Trophoblast cell (in vitro differentiated cells and primary cell): ENCODE measurements at regions not wholly inside any gene's neighbourhood (a gene's known extent, or its start where the extent isn't known, plus 50 kb on each side); places are given as distances from the start of the nearest gene placed in this dataset.
"Not testable (repeated sequence)": the region's sequence is repeated elsewhere in the genome, so short reads cannot be mapped to it uniquely, and the experiment has no call there.

Source experiments
- DNase-seq, 2 donors: peaks; one replicate each; pipeline ENCODE4 v3.0.0-alpha.2; 2016
- H2AFZ ChIP-seq: 2 replicates; pipeline ENCODE4 v1.6.1; 2013; ENCODE audit warnings: low read length, moderate library complexity, mild to moderate bottlenecking; ENCODE audit not compliant: insufficient read depth, poor library complexity
- H2AK5ac ChIP-seq: 2 replicates; pipeline ENCODE4 v1.6.1; 2013; ENCODE audit warnings: mild to moderate bottlenecking, low read length
- H2BK120ac ChIP-seq: 2 replicates; pipeline ENCODE4 v1.6.1; 2013; ENCODE audit warnings: low read length, mild to moderate bottlenecking, moderate library complexity; ENCODE audit not compliant: insufficient read depth, poor library complexity
- H2BK12ac ChIP-seq: 2 replicates; pipeline ENCODE4 v1.6.1; 2013; ENCODE audit warnings: mild to moderate bottlenecking, low read length, moderate library complexity
- H2BK5ac ChIP-seq: 2 replicates; pipeline ENCODE4 v1.6.1; 2013; ENCODE audit warnings: low read length, low read depth, moderate library complexity, mild to moderate bottlenecking; ENCODE audit not compliant: poor library complexity
- H3K14ac ChIP-seq: 2 replicates; pipeline ENCODE4 v1.6.1; 2013; ENCODE audit warnings: mild to moderate bottlenecking, low read length
- H3K18ac ChIP-seq: 2 replicates; pipeline ENCODE4 v1.6.1; 2013; ENCODE audit warnings: mild to moderate bottlenecking, low read length
- H3K23ac ChIP-seq: 2 replicates; pipeline ENCODE4 v1.6.1; 2013; ENCODE audit warnings: low read length
- H3K27ac ChIP-seq: 2 replicates; pipeline ENCODE4 v1.5.1; 2013; ENCODE audit warnings: low read depth, mild to moderate bottlenecking, inconsistent platforms, low read length, moderate library complexity
- H3K27me3 ChIP-seq: 2 replicates; pipeline ENCODE4 v1.6.1; 2013; ENCODE audit warnings: inconsistent platforms, mild to moderate bottlenecking, low read length, moderate library complexity; ENCODE audit not compliant: insufficient read depth
- H3K36me3 ChIP-seq, 2 experiments: 1 replicate in 1 of 2; 2 replicates in 1 of 2; pipeline ENCODE4 v1.6.1; 2013; ENCODE audit warnings: low read length in 2 of 2, mild to moderate bottlenecking in 2 of 2, moderate library complexity in 1 of 2; ENCODE audit not compliant: insufficient read depth in 2 of 2, control insufficient read depth in 1 of 2
- H3K4ac ChIP-seq: 2 replicates; pipeline ENCODE4 v1.6.1; 2013; ENCODE audit warnings: low read depth, mild to moderate bottlenecking, low read length, moderate library complexity
- H3K4me1 ChIP-seq, 2 experiments: 1 replicate in 1 of 2; 2 replicates in 1 of 2; pipeline ENCODE4 v1.6.1; 2013; ENCODE audit warnings: low read length in 2 of 2, mild to moderate bottlenecking in 2 of 2, moderate library complexity in 1 of 2; ENCODE audit not compliant: insufficient read depth in 2 of 2, control insufficient read depth in 1 of 2
- H3K4me2 ChIP-seq: 2 replicates; pipeline ENCODE4 v1.6.1; 2013; ENCODE audit warnings: inconsistent platforms, mild to moderate bottlenecking, low read length, moderate library complexity
- H3K4me3 ChIP-seq: 2 replicates; pipeline ENCODE4 v1.5.1; 2013; ENCODE audit warnings: mild to moderate bottlenecking, low read depth, low read length, inconsistent platforms
- H3K79me1 ChIP-seq: one replicate; pipeline ENCODE4 v1.6.1; 2013; ENCODE audit warnings: low read length
- H3K79me2 ChIP-seq: 2 replicates; pipeline ENCODE4 v1.6.1; 2013; ENCODE audit warnings: low read length, mild to moderate bottlenecking; ENCODE audit not compliant: control insufficient read depth, insufficient read depth, poor library complexity
- H3K9ac ChIP-seq: 2 replicates; pipeline ENCODE4 v1.6.1; 2013; ENCODE audit warnings: mild to moderate bottlenecking, low read length
- H3K9me3 ChIP-seq: 2 replicates; pipeline ENCODE4 v1.6.1; 2013; ENCODE audit warnings: low read depth, mild to moderate bottlenecking, control low read depth, inconsistent platforms, low read length; ENCODE audit not compliant: insufficient read depth
- H4K12ac ChIP-seq: 2 replicates; pipeline ENCODE4 v1.6.1; 2013; ENCODE audit warnings: low read depth, mild to moderate bottlenecking, low read length, moderate library complexity
- H4K8ac ChIP-seq: 2 replicates; pipeline ENCODE4 v1.6.1; 2013; ENCODE audit warnings: low read depth, mild to moderate bottlenecking, low read length, moderate library complexity
- H4K91ac ChIP-seq: one replicate; pipeline ENCODE4 v1.6.1; 2013; ENCODE audit warnings: low read depth, mild to moderate bottlenecking, low read length, moderate library complexity
- WGBS: extraction: QIAGEN DNeasy Blood & Tissue Kit; methylation state at CpG from one replicate; pipeline ENCODE4 v1.1.7; 2013; ENCODE audit warnings: missing lambda C conversion rate; ENCODE audit not compliant: insufficient read length, insufficient coverage; ENCODE audit errors: extremely low coverage; 5-methylcytosine and 5-hydroxymethylcytosine counted together

DNA sequence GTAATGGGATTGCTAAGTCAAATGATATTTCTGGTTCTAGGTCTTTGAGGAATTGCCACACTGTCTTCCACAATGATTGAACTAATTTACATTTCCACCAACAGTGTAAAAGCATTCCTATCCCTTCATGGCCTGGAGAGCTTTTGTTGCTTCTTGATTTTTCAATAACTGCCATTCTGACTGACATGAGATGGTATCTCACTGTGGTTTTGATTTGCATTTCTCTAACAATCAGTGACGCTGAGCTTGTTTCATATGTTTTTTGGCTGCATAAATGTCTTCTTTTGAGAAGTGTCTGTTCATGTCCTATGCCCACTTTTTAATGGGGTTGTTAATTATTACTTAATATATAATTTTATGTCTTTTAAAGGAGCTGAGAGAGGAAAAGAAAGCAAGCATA is 177.7 kb upstream of the VLDLR start:
- not testable (repeated sequence) for H3K36me3 ChIP-seq, DNase-seq, H3K18ac ChIP-seq, H2BK5ac ChIP-seq, H4K8ac ChIP-seq, H3K4me1 ChIP-seq, H3K27ac ChIP-seq, H2AK5ac ChIP-seq, H3K14ac ChIP-seq, H3K9ac ChIP-seq, H4K91ac ChIP-seq, H3K4me2 ChIP-seq, H3K9me3 ChIP-seq, H2AFZ ChIP-seq, H3K23ac ChIP-seq, H3K79me2 ChIP-seq, H4K12ac ChIP-seq, H3K4me3 ChIP-seq, H3K27me3 ChIP-seq, H3K79me1 ChIP-seq, H2BK12ac ChIP-seq, H2BK120ac ChIP-seq, H3K4ac ChIP-seq
- WGBS, result no CpG with 5 or more reads among the region's 1 CpG

- Histone ChIP-seq H4K8ac (no peak overlapping the region), H3K27ac (no peak overlapping the region), H4K12ac (no peak overlapping the region), H2BK120ac (no peak overlapping the region), H3K4me2 (no peak overlapping the region), H3K9me3 (no peaks in the 10 kb centered on the region), H2BK5ac (no peak overlapping the region), H2BK12ac (no peak overlapping the region), H3K14ac (no peak overlapping the region), H3K79me2 (no peaks in the 10 kb centered on the region), H3K4me1 (no peaks in the 10 kb centered on the region), H2AK5ac (no peak overlapping the region), H4K91ac (no peak overlapping the region), H3K18ac (no peak overlapping the region), H3K27me3 (no peaks in the 10 kb centered on the region), H2AFZ (no peak overlapping the region), H3K4ac (no peak overlapping the region), H3K4me3 (no peak overlapping the region), H3K9ac (no peak overlapping the region), H3K79me1 (no peaks in the 10 kb centered on the region), H3K36me3 (no peaks in the 10 kb centered on the region), H3K23ac (no peak overlapping the region)
- no peak for DNase-seq
- no CpG with 5 or more reads among the region's 2 CpGs for WGBS
Measured at GRCh38 chr9:2448193-2448738, 173.3 kb upstream of the VLDLR start.

DNA sequence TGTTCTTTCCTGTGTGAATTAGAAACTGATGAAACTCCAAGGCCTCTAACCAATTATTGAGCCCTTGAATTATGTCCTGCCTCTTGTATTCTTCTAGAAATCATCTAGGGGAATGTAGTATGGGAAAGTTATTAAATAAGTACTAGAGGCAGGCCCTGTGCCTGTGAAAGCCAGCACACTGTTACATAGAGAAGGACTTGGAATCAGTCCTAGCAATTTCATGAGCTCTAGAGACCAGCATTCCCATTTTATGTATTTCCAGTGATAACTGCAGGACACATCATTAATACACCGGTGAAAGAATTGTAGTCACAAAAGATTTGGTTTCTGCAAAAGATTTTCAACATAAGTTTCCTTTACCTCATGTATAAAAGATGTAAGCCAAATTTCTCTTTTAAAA is 168.5 kb upstream of the VLDLR start:
- Histone ChIP-seq H3K9me3 (no peaks in the 10 kb centered on the region), H4K91ac (no peak overlapping the region), H2BK120ac (no peak overlapping the region), H4K8ac (no peak overlapping the region), H3K79me2 (no peaks in the 10 kb centered on the region), H2BK5ac (no peak overlapping the region), H3K4me2 (no peak overlapping the region), H4K12ac (no peak overlapping the region), H2AK5ac (no peak overlapping the region), H3K4me3 (no peak overlapping the region), H3K14ac (no peak overlapping the region), H2AFZ (no peak overlapping the region), H3K23ac (no peak overlapping the region), H3K27me3 (no peaks in the 10 kb centered on the region), H3K18ac (no peak overlapping the region), H2BK12ac (no peak overlapping the region), H3K9ac (no peak overlapping the region), H3K27ac (no peak overlapping the region), H3K4me1 (peaks cover 2 to 3% of the 10 kb centered on the region in 2 experiments), H3K4ac (no peak overlapping the region), H3K79me1 (no peaks in the 10 kb centered on the region), H3K36me3 (no peaks in the 10 kb centered on the region)
- WGBS, result no CpG with 5 or more reads among the region's 1 CpG
- no peak for DNase-seq

GRCh38 chr9:2453701-2454100 is 167.9 kb upstream of the VLDLR start:
- no peaks in the 10 kb centered on the region for H3K79me1 ChIP-seq
- H4K8ac ChIP-seq, result no peak overlapping the region
- no peak overlapping the region for H3K23ac ChIP-seq
- DNase-seq, result no peak
- no peak overlapping the region for H3K27ac ChIP-seq
- H3K4ac ChIP-seq, result no peak overlapping the region
- H4K91ac ChIP-seq, result no peak overlapping the region
- H3K79me2 ChIP-seq, result no peaks in the 10 kb centered on the region
- H3K18ac ChIP-seq, result no peak overlapping the region
- H3K4me2 ChIP-seq, result no peak overlapping the region
- no peak overlapping the region for H3K14ac ChIP-seq
- no peak overlapping the region for H2AK5ac ChIP-seq
- no peak overlapping the region for H4K12ac ChIP-seq
- no peak overlapping the region for H2BK12ac ChIP-seq
- H3K4me1 ChIP-seq, result peaks cover 2 to 3% of the 10 kb centered on the region in 2 experiments
- no peaks in the 10 kb centered on the region for H3K36me3 ChIP-seq
- no peaks in the 10 kb centered on the region for H3K9me3 ChIP-seq
- no peaks in the 10 kb centered on the region for H3K27me3 ChIP-seq
- H3K9ac ChIP-seq, result no peak overlapping the region
- H2BK5ac ChIP-seq, result no peak overlapping the region
- H3K4me3 ChIP-seq, result no peak overlapping the region
- H2BK120ac ChIP-seq, result no peak overlapping the region
- H2AFZ ChIP-seq, result no peak overlapping the region
- no CpG with 5 or more reads among the region's 6 CpGs for WGBS
